HG03139 (cell line): ENCODE measurements at regions not wholly inside any gene's neighbourhood (a gene's known extent, or its start where the extent isn't known, plus 50 kb on each side); places are given as distances from the start of the nearest gene placed in this dataset.
"Not testable (repeated sequence)": the region's sequence is repeated elsewhere in the genome, so short reads cannot be mapped to it uniquely, and the experiment has no call there.

Experiments
- ATAC-seq: cut with Tn5 transposase; IDR thresholded peaks from one replicate; pipeline ENCODE4 v1.9.1; 2021; ENCODE audit not compliant: unreplicated experiment

GRCh38 chr4:127469542-127469941 is 163.2 kb upstream of the INTU start:
- no peak for ATAC-seq

DNA sequence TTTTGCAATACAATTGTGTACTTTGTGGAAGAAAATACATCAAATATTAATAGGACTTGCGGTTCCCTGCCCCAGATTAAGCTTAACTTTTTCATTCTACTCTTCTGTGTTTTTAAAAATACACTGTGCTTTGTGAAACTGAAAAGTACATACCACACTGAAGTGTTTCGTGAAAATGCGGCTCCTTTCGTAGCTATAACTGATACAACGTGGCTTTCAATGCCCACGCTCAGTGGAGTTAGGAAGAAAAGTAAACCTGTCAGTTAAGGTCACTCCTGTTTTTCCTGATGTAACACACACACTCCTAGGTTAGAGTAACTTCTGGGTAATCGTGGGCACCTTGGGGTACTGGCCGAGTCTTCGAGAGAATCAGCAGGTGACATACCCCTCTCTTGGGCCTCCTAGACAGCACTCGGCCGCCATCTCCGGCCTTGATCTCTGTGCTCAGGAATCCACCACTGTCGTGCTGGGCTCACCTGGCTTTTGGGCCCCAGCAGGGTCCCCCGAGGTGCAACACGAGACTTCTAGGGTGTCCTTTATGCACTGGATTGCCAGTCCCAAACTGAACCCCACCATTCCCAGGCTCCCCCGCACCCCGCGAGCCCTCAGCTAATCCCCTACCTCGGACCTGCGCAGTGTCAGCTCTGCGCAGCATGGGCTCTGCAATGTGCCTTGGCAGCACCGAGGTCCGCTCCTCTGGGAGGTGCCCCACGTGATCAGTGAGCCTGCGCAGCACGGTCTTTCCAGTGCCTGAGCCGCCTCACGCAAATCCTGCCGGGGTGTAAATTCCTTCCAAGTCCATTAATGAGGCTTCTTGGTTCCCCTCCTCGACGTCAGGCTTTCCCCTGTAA is 162.6 kb upstream of the INTU start:
- ATAC-seq, result no peak

DNA sequence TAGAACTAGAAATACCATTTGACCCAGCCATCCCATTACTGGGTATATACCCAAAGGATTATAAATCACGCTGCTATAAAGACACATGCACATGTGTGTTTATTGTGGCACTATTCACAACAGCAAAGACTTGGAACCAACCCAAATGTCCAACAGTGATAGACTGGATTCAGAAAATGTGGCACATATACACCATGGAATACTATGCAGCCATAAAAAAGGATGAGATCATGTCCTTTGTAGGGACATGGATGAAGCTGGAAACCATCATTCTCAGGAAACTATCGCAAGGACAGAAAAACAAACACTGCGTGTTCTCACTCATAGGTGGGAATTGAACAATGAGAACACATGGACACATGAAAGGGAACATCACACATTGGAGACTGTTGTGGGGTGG is 154.5 kb upstream of the INTU start:
- ATAC-seq, result not testable (repeated sequence)

DNA sequence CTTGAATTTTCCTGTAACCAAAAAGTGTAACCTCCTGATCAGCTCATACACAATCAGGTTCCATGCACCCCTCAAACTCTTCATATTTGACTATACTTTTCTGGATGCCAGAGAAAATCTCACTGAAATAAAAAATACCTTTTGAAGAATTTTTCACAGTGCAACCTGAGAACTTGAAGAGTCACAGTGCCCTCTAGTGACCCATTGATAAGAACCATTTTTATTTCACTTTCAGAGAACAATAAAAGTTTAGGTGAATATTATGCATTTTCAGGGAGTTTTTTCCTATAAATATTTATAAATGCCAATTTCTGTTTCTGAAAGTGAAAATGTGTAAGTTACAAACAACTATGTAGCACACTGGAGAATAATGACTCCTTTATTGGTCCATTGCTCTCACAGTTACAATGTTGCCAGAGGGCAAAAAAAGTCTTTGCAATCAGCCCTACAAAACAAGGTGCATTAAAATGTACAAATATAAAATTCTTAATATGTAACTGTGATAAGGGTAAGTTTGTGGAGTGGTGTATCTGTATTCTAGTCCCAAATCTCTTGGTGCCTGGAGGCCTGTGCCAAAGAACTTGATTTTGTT is 153.6 kb upstream of the INTU start:
- ATAC-seq, result no peak

DNA sequence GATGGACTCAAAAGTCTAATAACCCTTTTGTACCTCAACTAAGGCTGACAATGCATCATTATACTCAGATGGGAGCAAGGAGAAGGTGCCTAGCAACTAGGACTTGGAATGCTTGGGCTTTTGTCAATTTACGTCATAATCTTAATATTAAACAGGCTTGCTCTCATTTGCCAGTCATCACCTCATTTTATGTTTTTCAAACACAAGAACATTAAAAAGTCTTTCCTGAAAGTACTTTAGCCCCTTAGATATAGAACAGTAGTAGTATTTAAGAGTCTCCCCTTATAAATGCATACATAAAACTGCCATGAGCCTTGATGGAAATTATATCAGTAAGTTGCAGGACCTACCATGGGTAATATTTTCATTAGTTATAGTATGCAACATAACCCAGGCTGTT is 150.7 kb upstream of the INTU start:
- no peak for ATAC-seq

- no peak for ATAC-seq
These were observed 148.6 kb upstream of the INTU start for GRCh38 chr4:127484117-127484516.

GRCh38 chr4:127486248-127486647 is 146.5 kb upstream of the INTU start:
- no peak for ATAC-seq

DNA sequence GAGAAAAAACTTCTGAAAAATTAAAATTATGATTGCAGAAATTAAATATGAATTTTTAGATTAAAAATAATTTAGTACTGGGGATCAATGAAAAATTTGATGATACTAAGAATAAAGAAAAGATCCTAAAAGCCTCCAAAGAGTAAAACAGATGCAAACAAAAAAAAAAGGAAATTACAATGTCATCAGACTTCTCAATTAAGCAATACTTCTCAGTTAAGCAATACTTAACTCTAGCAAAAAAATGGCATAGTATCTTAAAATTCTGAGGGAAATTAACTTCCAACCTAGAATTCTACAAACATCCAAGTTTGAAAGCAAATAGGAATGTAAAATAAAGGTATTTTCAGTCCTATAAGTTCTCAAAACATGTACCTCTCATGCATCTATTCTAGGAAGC is 141.2 kb upstream of the INTU start:
- ATAC-seq, result no peak

GRCh38 chr4:127496875-127497274 is 135.9 kb upstream of the INTU start:
- ATAC-seq, result not testable (repeated sequence)

DNA sequence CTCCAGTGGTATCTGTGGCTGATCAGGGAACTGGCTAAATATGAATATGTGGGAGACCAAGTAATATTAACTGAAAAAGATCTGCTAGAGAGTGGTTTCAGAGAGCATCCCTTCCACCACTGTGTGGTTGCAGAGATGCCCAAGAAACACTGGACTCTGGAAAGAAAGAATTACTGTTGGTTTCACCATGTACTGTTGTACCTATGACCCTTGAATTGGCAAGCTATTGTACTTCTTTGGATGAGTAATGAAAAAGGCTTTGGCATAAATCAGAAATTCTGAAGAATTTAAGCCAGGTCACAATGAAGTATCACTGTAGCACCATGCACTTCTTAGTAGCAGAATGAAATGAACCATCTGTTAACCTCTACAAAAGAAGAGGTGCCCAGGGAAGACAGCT is 134.4 kb upstream of the INTU start:
- ATAC-seq, result no peak

GRCh38 chr4:127500242-127500641 is 132.5 kb upstream of the INTU start:
- ATAC-seq, result no peak

DNA sequence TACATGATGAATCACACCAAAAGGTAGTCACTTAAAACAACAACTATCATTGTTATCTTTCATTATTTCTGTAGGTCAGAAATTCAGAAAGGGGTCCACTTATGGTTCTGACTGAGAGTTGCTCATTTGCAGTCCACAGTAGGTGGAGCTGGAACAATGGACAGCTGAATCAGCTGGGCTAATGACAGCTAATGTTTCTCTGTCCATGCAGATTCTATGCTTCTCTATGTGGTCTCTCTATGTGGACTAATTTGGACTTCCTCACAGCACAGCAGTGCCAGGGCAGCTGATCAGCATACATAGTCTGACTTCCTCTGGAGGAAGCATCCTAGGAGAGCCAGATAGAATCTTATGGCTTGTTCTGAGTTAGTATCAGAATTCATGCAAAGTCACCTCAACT is 131.7 kb upstream of the INTU start:
- ATAC-seq, result no peak

- ATAC-seq, result no peak
These were observed 129.6 kb upstream of the INTU start for GRCh38 chr4:127503111-127503510.

GRCh38 chr4:127505203-127505602 is 127.6 kb upstream of the INTU start:
- no peak for ATAC-seq

DNA sequence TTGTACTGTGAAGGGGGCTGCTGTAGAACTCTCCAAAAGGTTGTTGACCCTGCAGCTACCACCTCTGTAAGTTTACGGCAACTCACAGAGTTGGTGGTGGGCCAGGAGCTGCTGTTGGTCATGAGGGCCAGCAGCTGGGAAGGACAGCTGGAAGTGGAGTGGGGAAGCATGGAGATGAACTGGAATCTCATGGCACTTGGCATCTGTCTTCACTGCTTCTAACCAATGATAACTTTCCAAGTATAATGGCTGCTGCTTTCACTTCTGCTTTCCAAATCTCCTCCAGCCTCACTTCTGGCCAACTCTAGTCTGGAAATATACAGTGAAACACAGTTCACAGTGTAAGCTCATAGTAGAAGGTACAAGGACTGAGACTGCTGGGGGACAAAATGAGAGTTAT is 126.5 kb upstream of the INTU start:
- no peak for ATAC-seq

GRCh38 chr4:127509155-127509554 is 123.6 kb upstream of the INTU start:
- ATAC-seq, result no peak

DNA sequence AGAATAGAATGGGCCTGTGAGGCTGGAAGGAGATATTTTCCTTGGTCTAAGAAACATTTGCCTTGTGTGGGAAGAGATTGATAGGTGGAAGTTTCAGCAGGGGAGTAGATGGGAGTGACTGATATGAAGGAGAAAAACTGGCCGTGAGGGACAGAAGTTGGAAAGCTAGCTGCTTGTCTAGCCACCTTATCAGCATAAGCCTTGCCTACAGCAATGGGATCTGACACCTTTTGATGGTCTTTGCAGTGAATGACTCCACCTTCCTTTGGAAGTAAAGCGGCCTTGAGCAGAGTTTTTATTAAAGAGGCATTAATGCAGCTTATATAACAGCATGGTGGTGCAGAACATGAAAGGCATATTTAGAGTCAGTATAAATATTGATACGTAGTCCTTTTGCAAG is 120.1 kb upstream of the INTU start:
- not testable (repeated sequence) for ATAC-seq

GRCh38 chr4:127515259-127515658 is 117.5 kb upstream of the INTU start:
- ATAC-seq, result not testable (repeated sequence)

- no peak for ATAC-seq
These were observed 114.7 kb upstream of the INTU start for GRCh38 chr4:127518046-127518445.

GRCh38 chr4:127521463-127521862 is 111.3 kb upstream of the INTU start:
- ATAC-seq, result no peak

DNA sequence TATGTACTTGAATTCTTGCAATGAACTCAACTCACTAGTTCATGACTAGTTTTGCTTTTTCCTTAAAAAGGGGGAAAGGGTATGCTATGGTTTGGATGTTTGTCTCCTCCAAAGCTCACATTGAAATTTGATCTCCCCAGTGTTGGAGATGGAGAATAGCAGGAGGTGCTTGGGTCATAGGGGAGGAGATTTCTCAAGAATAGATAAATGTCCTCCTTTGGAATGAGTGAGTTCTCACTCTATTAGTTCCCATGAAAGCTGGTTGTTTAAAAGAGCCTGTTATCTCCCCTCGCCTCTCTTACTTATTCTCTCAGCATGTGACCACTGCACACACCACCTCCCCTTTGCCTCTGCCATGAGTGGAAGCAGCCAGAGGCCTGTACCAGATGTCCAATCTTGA is 109.4 kb upstream of the INTU start:
- ATAC-seq, result no peak

DNA sequence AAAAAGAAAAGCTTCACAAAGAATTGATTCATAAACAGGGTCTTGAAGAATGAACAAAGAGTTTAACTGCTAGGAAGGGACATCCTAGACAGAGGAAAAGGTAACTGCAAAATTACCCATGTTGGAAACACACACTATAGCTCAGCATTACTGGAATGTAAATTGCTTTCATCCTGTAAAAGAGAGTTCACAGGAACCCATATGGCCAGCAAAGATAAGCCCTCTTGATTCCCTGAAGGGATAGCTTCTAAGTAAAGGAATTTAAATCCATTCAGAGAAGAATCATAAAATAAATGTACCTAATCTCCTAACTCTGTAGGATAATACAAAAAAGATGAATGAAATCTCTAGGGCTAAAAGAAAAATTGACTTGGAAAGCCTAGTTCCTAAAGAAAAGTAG is 107.1 kb upstream of the INTU start:
- ATAC-seq, result no peak

DNA sequence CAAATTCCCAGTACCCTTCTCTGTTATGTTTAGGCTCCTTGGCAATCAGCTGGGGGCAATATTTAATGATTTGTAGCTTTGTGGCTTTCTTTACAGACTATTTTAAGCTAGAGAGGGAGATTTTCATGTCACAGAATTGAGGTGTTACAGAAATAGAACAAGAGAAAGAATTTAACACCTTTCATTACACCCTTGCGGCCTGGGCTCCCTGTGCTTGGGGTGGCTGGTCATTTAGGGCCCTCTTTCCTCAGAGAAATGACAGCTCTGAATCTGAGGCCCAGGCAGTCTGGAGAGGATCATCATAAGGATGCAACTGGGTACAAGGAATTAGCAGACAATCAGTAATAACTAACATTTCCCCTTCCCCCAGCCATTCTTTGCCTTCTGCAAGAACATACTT is 104.5 kb upstream of the INTU start:
- ATAC-seq, result no peak
